Nephron (organoid): ENCODE measurements at regions not wholly inside any gene's neighbourhood (a gene's known extent, or its start where the extent isn't known, plus 50 kb on each side); places are given as distances from the start of the nearest gene placed in this dataset.
"Not testable (repeated sequence)": the region's sequence is repeated elsewhere in the genome, so short reads cannot be mapped to it uniquely, and the experiment has no call there.

Experiments used
- H3K27ac Mint-ChIP-seq, 3 experiments: 2 replicates each; pipeline ENCODE4 v1.8.0; 2020; ENCODE audit warnings: mixed read lengths in 3 of 3, mild to moderate bottlenecking in 2 of 3, moderate library complexity in 1 of 3
- H3K27me3 Mint-ChIP-seq: 2 replicates; pipeline ENCODE4 v1.8.0; 2021; ENCODE audit warnings: low read depth, mild to moderate bottlenecking, moderate library complexity, mixed read lengths
- H3K36me3 Mint-ChIP-seq: 2 replicates; pipeline ENCODE4 v1.8.0; 2020; ENCODE audit warnings: low read depth, mixed read lengths
- H3K4me1 Mint-ChIP-seq: 2 replicates; pipeline ENCODE4 v1.8.0; 2020; ENCODE audit warnings: mixed read lengths
- H3K4me3 Mint-ChIP-seq, 3 experiments: 2 replicates each; pipeline ENCODE4 v1.8.0; 2020; ENCODE audit warnings: mild to moderate bottlenecking in 3 of 3, mixed read lengths in 3 of 3, moderate library complexity in 2 of 3
- H3K9me3 Mint-ChIP-seq: 2 replicates; pipeline ENCODE4 v1.8.0; 2020; ENCODE audit warnings: mixed read lengths
- CTCF ChIP-seq, 3 experiments: fragments of 200-600 bp; sonication (generic); IDR thresholded peaks; one replicate each; pipeline ENCODE4 v1.5.0; 2021; ENCODE audit warnings: antibody characterized with exemption in 3 of 3; ENCODE audit not compliant: unreplicated experiment in 3 of 3

DNA sequence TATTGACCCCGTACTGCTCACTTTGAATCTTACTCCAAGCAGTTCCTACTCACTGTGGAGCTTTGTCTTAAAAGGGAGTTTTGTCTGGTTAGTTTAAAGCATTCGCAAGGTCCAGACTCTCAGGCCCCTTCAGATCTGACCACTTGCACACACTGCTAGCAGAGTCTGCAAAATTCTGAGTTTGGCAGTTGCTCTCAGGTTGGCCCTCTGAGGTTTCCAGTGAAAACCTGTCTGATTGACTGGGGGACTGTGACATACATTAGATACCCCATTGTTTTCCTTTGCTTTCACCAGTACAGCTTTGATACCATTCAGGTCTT is 149.2 kb downstream of the XPNPEP1 start:
- Mint-ChIP-seq H3K36me3 (no peaks in the 10 kb centered on the region), H3K4me1 (no peaks in the 10 kb centered on the region), H3K27me3 (no peaks in the 10 kb centered on the region), H3K27ac (no peak overlapping the region), H3K4me3 (no peak overlapping the region), H3K9me3 (no peaks in the 10 kb centered on the region)
- TF ChIP-seq CTCF (IDR thresholded peaks at IDR 0.05; ENCODE audit: unreplicated experiment in 3 of 3): no peak

GRCh38 chr10:109773288-109774120 is 149.8 kb downstream of the XPNPEP1 start:
- Mint-ChIP-seq H3K36me3 (no peaks in the 10 kb centered on the region), H3K4me3 (no peak overlapping the region), H3K9me3 (no peaks in the 10 kb centered on the region), H3K4me1 (no peaks in the 10 kb centered on the region), H3K27ac (no peak overlapping the region), H3K27me3 (no peaks in the 10 kb centered on the region)
- peak; percentile 57 to 75 (median 67) for TF ChIP-seq CTCF (IDR thresholded peaks at IDR 0.05; ENCODE audit: unreplicated experiment in 3 of 3)

- no peak for TF ChIP-seq CTCF (IDR thresholded peaks at IDR 0.05; ENCODE audit: unreplicated experiment in 3 of 3)
Measured at GRCh38 chr10:109770663-109771062, 152.6 kb downstream of the XPNPEP1 start.

GRCh38 chr10:109769966-109770365 is 153.3 kb downstream of the XPNPEP1 start:
- TF ChIP-seq CTCF (IDR thresholded peaks at IDR 0.05; ENCODE audit: unreplicated experiment in 3 of 3): no peak
- no peaks in the 10 kb centered on the region for H3K4me1 Mint-ChIP-seq
- H3K9me3 Mint-ChIP-seq: no peaks in the 10 kb centered on the region
- no peaks in the 10 kb centered on the region for H3K36me3 Mint-ChIP-seq
- no peaks in the 10 kb centered on the region for H3K27me3 Mint-ChIP-seq
- no peak overlapping the region for H3K4me3 Mint-ChIP-seq
- H3K27ac Mint-ChIP-seq: no peak overlapping the region

More at GRCh38 chr10:109770663-109771062, 152.6 kb downstream of the XPNPEP1 start:
- Mint-ChIP-seq H3K9me3 (no peaks in the 10 kb centered on the region), H3K36me3 (no peaks in the 10 kb centered on the region), H3K27ac (no peak overlapping the region), H3K4me3 (no peak overlapping the region), H3K27me3 (no peaks in the 10 kb centered on the region), H3K4me1 (no peaks in the 10 kb centered on the region)

- no peak for TF ChIP-seq CTCF (IDR thresholded peaks at IDR 0.05; ENCODE audit: unreplicated experiment in 3 of 3)
- H3K36me3 Mint-ChIP-seq: no peaks in the 10 kb centered on the region
- no peaks in the 10 kb centered on the region for H3K27me3 Mint-ChIP-seq
- no peaks in the 10 kb centered on the region for H3K4me1 Mint-ChIP-seq
- peaks cover 6% of the 10 kb centered on the region for H3K9me3 Mint-ChIP-seq
- H3K27ac Mint-ChIP-seq: no peak overlapping the region
- no peak overlapping the region for H3K4me3 Mint-ChIP-seq
Measured at GRCh38 chr10:109765838-109766237, 157.5 kb downstream of the XPNPEP1 start.

DNA sequence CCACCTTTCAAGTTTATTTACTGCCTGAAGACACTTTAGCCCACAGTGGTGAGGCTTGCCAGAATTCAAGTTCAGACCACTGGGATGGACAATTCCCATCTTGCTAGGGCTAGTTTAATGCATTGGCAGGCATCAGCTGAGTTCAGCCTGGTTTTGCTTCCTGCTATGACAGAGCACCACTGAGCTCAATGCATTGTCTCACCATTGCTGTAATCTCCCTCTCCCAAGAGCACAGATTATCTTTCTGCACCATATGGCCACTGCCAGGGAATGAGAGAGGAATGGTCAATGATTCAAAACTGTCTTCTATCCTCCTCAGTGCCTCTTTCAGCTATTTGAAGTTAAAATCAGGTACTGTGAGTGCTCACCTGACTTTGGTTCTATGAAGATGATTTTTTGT is 160.8 kb downstream of the XPNPEP1 start:
- TF ChIP-seq CTCF (IDR thresholded peaks at IDR 0.05; ENCODE audit: unreplicated experiment in 3 of 3): no peak
- no peak overlapping the region for H3K4me3 Mint-ChIP-seq
- peaks cover 10% of the 10 kb centered on the region for H3K9me3 Mint-ChIP-seq
- peaks cover 4% of the 10 kb centered on the region for H3K27me3 Mint-ChIP-seq
- H3K27ac Mint-ChIP-seq: no peak overlapping the region
- H3K36me3 Mint-ChIP-seq: no peaks in the 10 kb centered on the region
- H3K4me1 Mint-ChIP-seq: no peaks in the 10 kb centered on the region

- not testable (repeated sequence) for H3K4me3 Mint-ChIP-seq, H3K27me3 Mint-ChIP-seq, H3K36me3 Mint-ChIP-seq, H3K4me1 Mint-ChIP-seq, H3K27ac Mint-ChIP-seq
- H3K9me3 Mint-ChIP-seq: peaks cover 15% of the 10 kb centered on the region
Measured at GRCh38 chr10:109757670-109758069, 165.6 kb downstream of the XPNPEP1 start.
